Effector CD8-positive, alpha-beta T cell (primary cell): ENCODE measurements at regions not wholly inside any gene's neighbourhood (a gene's known extent, or its start where the extent isn't known, plus 50 kb on each side); places are given as distances from the start of the nearest gene placed in this dataset.
"Not testable (repeated sequence)": the region's sequence is repeated elsewhere in the genome, so short reads cannot be mapped to it uniquely, and the experiment has no call there.

Experiments used
- DNase-seq: peaks from one replicate; lab custom pipeline; 2025; lab: John Stamatoyannopoulos, UW

DNA sequence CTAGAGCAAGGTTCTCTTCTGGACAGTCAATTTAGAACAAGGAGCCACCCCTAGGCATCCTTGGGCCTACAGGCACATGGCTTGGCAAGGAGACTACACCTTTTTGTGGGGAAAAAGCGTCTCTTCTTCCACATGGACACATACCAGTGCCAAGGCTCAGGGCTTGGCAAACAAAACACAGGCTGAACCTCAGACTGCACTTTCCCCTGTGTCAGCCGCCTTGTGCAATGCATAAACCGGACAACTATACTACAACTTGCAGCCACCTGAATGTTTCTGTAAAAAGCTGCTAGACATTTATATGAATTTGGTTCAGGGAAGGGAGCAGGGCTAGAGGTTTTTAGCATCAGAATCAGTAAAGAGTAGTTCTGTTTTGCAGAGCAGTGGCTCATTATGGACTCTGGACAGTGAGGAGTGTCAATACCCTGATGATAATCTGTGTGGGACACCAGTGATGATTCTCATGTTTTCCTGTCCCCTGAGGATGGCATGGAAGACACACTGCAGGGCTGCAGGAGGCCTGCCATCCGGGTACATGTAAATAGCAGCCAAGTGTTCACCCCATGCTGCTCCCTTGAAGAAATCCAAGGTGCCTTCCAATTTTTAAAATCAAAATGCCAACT is 118.9 kb downstream of the GATA3 start:
- DNase-seq = no peak

DNA sequence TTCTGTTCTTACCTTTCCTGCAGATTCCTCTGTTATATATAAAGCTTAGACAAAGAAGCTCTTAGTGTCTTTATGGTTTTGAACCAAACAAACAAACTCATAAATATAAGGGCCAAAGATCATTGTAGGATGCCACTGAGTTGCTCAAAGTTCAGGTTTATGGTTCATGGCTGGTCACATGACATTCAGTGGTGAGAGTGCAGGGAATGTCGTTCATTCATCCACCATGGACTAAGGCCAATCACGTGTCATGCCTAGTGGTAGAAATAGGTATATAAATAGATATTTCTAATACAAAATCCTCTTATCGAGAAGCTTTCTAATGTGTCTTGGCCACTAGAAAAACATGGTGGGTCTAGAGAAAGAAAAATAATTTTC is 119.4 kb downstream of the GATA3 start:
- no peak for DNase-seq

DNA sequence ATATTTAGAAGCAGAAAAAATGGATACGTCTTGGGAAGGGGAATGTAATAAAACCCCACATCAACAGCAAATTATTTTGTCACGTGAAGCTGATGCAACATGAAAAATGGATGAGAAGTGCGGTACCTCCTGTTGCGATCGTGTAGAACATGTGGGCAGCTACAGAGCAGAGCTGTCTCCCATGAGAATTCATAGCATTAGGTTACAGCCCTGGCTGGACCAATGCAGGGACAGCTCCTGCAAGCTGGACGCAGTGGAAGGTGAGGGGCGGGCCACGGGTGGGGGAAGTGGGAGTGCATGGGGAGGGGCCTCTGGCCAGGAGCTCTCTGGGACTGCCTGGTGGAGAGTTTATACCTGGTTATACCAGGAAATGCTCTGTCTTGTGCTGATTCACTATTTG is 120.3 kb downstream of the GATA3 start:
- DNase-seq = no peak

DNA sequence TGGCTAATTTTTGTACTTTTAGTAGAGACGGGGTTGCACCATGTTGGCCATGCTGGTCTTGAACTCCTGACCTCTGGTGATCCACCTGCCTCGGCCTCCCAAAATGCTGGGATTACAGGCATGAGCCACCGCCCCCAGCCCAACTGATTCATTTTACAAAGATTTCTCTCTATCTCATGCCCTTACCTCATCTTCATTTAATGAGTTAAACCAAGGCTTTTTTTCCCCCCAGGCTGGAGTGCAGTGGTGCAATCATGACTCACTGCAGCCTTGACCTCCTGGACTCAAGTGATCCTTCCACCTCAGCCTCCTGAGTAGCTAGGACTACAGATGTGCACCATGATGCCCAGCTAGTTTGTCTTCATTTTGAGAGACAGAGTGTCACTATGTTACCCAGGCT is 123.0 kb downstream of the GATA3 start:
- DNase-seq = not testable (repeated sequence)

DNA sequence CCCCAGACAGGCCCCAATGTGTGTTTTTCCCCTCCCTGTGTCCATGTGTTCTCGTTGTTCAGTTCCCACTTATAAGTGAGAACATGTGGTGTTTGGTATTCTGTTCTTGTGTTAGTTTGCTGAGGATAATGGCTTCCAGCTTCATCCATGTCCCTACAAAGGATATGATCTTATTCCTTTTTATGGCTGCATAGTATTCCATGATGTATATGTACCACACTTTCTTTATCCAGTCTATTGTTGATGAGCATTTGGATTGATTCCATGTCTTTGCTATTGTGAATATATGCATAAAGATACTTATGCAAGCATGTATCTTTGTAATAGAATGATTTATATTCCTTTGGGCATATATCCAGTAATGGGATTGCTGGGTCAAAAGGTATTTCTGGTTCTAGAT is 125.3 kb downstream of the GATA3 start:
- not testable (repeated sequence) for DNase-seq

DNA sequence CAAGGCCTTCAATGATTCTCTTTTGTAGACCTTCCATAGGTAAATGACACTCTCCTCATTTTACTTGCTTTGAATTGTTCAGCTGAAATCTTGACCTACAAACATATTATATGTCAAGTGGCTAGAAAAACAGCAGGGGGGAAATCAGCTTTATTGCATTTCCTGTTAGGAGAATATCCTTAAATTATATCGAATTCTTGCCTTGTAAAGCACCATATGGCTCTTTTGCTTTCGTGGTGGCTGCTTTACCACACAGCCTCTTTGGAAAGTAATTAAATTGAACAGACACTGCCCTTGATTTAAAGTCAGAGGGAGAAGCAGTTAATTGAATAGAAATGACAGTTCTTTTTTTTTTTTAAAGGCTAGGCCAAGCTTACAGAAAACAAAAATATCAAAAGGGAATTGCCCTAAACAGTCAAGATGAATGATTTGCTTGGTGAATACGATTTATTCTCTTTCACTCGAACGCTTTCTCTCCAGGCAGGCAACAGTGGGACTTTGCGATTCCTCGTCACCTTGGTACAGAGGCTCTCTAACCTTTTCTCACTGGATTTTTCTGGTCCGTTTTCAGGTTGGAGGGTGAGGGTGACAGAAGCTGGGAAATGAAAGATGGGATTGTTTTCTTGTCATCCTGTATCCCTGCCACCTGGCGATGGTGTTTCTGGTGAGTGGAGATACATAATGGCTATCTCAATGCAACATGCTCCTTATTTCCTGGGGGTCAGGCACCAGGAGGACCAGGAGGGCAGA is 126.0 kb downstream of the GATA3 start:
- no peak for DNase-seq

DNA sequence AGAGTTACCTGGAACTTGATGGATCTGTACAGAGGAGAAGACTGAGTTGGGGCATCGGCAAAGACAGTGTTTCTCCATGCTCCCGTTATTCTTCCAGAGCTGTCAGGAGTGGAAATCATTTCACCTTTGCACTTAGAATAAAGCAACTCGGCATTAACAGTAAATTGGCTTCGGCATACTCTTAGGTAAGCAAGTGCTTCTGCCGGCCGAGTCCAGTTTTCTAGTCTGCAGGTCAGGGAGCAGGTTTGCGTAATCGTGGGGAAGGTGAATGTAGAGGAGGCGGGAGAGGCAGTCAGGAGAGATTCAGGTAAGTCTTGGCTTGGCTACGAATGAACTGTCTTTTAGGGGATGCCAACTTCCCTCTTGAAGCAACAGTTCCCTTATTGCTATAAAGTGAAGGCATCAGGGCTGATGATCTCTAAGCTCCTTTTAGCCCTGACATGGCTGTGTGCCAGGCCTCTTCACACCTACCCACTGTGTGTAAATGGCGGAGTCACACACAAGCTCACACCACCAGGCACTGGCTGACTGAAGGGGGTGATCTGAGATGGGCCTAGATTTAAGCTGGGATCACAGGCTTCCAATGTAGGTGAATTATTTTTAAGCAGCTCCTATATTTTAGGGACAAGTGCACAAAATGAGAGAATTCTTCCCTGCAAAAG is 127.1 kb downstream of the GATA3 start:
- DNase-seq = no peak

DNA sequence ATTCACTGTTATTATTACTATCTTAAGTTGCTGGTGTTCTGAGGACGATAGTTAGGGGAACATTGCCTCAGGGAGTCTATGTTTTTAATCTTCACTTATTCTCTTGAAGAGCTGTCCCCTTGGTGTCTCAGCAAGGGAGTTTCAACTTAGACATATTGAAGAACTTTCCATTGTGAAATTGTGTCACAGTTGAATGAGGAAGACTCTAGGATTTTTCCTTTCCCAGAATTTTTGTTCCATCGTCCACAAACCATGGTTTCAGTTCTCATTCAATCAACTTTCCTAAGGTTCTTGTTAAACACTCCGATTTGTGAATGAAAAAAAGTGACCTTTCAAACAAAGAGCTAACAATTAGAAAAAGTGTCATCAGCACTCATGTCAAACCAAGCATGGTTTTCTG is 128.3 kb downstream of the GATA3 start:
- no peak for DNase-seq

DNA sequence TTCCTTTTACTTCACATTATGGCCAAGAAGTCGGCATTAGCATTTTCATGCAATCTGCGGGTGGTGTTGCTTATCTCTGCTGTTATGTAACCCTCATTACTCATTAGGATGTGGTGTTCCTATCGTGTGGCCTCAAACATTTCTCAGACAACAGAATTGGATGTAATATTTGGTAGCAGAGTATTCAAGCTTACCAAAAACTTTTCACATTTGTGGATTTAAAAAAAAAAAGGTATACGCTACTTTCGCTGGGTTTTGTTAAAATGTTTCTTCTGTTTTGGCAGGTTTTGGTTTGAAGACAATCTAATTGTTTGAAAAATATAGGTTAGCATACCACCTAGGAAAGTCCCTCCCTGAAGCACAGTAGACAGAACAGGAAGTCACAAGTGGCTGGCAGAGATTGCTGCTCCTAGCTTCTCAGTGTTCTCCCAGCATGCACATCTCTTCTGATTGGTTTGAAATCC is 128.8 kb downstream of the GATA3 start:
- DNase-seq = no peak

DNA sequence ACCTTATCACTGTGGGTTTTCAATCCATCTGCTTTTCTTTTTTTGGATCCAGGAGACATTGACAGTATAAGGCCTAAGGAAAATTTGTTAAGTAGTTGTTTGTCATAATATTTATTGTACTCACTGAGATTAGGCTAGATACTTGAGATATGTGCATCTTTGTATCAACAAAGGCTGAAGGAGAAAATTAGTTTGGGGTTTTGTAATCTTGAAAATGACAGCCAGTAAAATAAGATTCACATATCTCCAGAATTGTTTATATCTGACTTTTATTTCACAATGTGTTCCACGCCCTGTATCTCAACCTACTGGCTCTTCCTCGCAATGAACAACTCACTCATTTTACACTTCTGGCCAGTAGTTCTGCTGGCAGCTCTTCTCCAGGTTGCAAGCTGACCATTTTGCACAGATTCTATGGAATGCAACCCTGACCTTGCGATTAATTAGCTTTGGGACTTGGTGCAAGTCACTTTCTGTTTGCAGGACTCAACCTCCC is 132.7 kb downstream of the GATA3 start:
- no peak for DNase-seq

DNA sequence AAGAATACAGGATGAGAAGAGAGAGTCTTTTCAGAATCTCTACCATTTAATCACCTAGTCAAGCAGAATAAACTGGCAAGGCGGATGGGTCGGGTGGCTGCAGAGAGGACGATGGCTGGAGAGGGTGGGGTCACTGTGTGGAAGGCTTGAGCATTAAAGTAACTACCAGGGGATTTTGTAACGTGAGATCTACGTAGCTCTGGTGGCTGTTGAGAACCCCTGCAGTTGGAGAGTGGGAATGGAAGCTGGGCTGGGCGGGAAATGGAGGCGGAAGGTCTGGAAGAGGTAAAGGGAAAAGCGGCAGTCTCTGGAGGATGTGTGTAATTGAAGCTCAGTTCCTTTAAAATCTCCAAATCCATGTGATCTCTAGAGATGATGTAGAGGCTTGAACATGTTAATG is 135.0 kb downstream of the GATA3 start:
- DNase-seq = no peak

DNA sequence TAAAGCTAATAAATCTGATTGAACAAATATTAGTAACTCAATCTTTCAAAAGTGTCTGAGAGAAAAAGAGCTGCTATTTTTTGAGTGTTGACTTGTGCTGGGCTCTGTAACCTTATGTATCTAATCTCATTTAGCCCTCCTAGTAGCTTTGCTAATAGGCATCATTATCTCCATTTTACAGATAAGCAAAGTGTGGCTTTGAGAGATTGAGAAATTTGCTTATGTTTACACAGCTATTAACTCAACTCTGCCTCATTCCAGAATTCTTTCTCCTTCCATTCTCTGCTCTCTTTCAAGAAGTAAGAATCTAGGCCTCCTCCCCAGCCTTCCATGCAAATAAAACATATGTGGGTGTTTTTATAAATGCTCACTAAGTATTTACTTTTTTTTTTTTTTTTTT is 137.8 kb downstream of the GATA3 start:
- no peak for DNase-seq

DNA sequence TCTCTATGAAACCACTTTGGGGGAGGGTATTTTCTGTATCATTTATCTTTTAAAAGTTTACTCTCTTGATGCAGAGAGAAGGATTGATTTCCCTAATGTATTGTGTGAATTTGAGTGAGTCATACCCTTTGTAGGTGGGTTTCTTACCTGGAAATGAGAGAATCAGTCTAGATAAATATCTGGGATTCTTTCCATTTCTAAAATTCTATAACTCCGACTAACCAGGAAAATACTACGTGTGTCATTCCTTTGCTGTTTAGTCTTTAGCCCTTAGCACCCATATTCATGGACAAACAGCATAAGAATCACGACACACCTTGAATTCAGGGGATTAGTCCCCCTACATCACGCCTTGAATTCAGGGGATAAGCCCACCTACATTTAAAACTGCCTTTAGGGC is 139.1 kb downstream of the GATA3 start:
- DNase-seq = no peak

DNA sequence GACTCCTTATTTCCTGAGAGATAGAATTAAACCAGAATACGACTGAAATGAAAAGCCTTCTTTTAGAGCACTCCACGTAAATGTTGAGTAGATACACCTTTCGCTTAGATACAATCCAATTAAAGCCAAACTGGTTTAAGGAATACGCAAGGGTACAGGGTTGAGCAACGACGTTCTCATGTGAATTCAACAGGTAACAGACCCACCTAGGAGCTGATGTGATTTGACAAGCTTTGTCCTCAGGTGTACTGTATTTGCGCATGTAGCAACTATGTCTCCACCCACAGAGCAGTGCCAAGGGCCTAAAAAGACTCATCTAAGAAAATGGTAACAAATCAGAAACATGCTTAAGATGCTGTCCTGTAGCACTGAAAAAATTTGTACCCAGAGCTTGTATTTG is 139.6 kb downstream of the GATA3 start:
- no peak for DNase-seq

DNA sequence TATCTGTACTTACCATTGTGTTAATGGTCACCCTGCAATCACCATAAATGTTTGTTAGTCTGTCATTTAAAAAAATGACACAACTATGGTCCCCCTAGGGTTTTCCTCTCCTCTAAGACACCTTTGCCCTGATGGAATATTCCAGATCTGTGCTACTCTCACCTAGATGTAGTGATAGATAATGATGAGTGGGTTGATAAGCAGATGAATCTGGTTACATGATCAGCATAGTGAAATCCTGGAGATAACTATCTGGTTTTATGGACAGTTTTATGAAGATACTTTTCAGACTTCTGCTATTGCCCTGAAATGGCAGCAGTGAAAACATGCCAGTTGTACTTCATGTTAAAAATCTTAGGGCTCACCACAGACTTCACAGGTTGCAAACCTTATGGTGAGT is 152.4 kb downstream of the GATA3 start:
- no peak for DNase-seq

DNA sequence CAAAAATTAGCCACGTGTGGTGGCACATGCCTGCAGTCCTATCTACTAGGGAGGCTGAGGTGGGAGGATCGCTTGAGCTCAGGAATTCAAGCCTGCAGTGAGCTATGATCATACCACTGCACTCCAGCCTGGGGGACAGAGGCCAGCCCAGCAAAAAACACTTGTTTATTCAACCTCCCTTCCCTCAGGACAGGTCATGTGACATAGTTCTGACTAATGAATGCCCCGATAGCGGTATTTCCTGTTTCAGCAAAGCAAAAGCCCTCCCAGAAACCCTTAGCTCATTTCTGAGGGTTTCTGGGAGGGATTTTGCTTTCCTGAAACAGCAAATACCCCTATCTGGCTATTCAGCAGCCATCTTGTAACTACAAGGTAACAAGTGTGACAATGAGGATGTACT is 157.1 kb downstream of the GATA3 start:
- DNase-seq = no peak

DNA sequence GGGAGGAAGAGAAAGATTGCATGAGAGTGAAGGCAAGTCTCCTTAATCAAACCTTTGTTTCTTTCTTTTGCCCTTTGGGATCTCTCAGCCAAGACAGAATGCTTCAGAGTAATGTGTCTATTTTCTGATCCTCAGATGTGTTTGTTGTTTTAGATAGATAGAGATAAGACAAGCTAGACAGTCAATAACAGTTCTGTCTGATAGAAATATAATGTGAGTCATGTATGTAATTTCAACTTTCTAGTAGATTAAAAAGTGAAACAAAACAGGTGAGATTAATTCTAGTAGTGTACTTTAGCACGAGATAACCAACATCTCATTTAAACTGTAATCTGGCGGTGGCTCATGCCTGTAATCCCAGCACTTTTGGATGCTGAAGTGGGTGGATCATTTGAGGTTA is 159.2 kb downstream of the GATA3 start:
- no peak for DNase-seq

DNA sequence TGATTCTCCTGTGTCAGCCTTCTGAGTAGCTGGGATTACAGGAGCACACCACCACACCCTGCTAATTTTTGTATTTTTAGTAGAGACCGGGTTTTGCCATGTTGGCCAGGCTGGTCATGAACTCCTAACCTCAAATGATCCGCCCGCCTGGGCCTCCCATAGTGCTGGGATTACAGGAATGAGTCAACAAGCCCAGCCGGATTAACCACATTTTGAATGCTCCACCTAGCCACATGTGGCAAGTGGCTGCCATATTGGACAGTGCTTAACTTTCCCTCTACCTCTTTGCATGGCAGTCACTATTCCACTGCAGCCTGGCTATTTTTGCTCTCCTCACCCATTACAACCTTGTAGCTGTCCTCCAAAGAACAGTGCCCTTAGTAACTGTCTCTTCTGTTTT is 160.1 kb downstream of the GATA3 start:
- DNase-seq = no peak

DNA sequence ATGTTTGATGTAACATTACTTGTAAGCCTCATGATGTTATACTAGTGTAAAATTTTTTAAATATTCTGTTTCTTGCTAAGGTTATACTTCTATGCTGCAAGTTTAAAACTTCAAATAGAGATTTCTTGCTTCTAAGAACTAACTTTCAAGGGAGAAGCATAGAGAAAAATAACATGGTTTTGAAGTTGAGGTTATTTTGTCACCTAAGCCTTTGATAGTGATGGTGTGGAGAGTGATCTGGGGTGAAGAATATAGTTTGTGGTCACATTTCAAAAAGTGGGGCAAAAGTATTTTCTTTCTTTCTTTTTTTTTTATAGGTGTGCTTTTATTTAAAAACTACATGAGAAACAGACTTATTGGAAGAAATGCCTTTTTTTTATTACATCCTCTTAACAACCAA is 162.4 kb downstream of the GATA3 start:
- DNase-seq = no peak

DNA sequence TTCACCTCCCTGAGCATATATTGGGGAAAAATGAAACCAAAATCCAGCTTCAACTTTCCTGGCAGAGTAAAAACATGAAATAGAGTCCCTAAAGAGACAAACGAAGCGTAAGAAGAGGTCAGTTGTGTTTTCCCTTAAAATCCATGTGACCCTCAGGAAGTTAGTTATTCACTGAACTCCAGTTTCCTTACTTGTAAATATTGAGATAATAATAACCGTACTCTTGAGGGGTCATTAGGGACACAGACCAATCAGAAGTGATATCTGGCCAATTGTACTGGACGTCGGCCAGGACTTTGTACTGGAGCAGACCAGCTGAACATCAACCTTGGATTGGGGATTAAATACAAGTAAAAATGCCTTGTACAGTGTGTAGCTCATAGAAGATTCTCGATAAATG is 167.0 kb downstream of the GATA3 start:
- DNase-seq = no peak

DNA sequence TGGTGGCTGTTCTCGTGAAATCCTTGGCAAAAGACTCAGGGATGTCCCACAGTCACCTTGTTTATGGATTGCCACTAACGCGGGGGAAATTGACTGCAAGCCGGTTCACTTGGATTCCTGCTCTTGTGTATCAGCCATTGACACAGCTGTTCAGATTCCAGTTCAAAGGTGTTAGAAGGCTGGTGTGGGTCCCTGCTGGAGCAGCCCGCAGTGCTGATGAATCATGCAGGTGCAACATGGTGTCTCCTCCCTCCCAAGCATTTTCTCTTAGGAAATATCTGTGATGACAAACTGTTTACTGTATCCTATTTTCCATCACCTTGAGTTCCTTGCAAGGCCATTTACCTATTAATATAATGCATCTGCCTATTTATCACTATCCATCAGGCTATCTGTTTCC is 170.1 kb downstream of the GATA3 start:
- no peak for DNase-seq

DNA sequence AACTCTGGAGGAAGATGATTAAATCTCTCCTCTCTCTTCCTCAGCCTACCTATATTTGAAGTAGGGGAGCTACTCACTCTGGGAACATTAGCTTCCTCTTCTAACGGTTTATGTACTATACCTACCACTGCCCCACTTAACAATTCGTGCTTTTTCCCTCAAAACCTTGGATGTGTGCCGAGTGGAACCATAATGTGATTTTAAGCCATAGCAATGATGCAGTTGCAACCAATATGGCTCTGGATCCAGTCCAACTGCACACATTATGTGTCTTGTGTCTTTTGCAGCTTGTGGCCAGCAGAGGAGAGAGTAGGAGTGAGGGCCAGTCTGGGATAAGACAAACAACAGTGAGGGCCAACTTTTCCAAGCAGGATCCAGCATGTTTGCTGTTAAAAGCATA is 170.7 kb downstream of the GATA3 start:
- DNase-seq = no peak

DNA sequence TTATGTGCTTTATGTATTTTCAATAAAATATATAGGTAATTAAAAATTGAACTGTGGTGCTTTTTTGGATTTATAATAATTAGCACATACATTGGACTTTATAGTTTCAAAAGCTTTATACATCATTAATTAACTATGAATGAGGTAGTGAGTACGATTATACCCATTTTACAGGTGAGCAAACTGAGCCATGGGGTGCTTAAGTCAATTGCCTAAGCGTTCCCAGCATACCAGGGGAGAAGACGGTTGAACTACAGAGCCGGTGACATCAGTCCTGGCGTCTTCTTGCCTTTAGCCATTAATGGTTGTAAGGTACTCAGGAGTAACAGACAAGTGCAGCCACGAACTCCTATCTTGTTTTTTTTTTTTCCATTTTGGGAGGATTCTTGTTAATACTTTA is 172.8 kb downstream of the GATA3 start:
- DNase-seq = no peak
